Spleen (tissue), 11 donors: ENCODE measurements at regions not wholly inside any gene's neighbourhood (a gene's known extent, or its start where the extent isn't known, plus 50 kb on each side); places are given as distances from the start of the nearest gene placed in this dataset.
"Not testable (repeated sequence)": the region's sequence is repeated elsewhere in the genome, so short reads cannot be mapped to it uniquely, and the experiment has no call there.

Source experiments
- DNase-seq: peaks from one replicate; pipeline ENCODE4 v3.0.0-alpha.2; 2020
- H3K27ac ChIP-seq, 8 donors: fragments of 200-600 bp; sonication (generic) in 7 of 8; 1 replicate in 4 of 8; 2 replicates in 4 of 8; pipeline versions ENCODE4 v1.5.0 to v1.8.0; 2016 to 2021; ENCODE audit warnings: inconsistent platforms in 4 of 8, mild to moderate bottlenecking in 4 of 8, moderate library complexity in 1 of 8
- H3K27me3 ChIP-seq, 7 donors: fragments of 200-600 bp; sonication (generic) in 6 of 7; replicated peaks in 1 of 7; 1 replicate in 4 of 7; 2 replicates in 3 of 7; pipeline versions ENCODE4 v1.5.0 to v1.8.0; 2016 to 2021; ENCODE audit warnings: inconsistent platforms in 3 of 7, mild to moderate bottlenecking in 1 of 7
- H3K36me3 ChIP-seq, 6 donors: fragments of 200-600 bp; sonication (generic) in 5 of 6; 1 replicate in 4 of 6; 2 replicates in 2 of 6; pipeline versions ENCODE4 v1.5.0 to v1.8.0; 2016 to 2021; ENCODE audit warnings: inconsistent platforms in 2 of 6
- H3K4me1 ChIP-seq, 6 donors: fragments of 200-600 bp; sonication (generic) in 5 of 6; 1 replicate in 3 of 6; 2 replicates in 3 of 6; pipeline versions ENCODE4 v1.5.0 to v1.8.0; 2016 to 2021; ENCODE audit warnings: inconsistent platforms in 3 of 6
- H3K4me3 ChIP-seq, 8 donors: fragments of 200-600 bp; sonication (generic) in 7 of 8; 1 replicate in 4 of 8; 2 replicates in 4 of 8; pipeline versions ENCODE4 v1.5.0 to v1.8.0; 2016 to 2021; ENCODE audit warnings: inconsistent platforms in 4 of 8, mild to moderate bottlenecking in 4 of 8, moderate library complexity in 2 of 8
- H3K9me3 ChIP-seq, 8 donors: fragments of 200-600 bp; sonication (generic) in 7 of 8; 1 replicate in 4 of 8; 2 replicates in 4 of 8; pipeline versions ENCODE4 v1.5.0 to v1.8.0; 2016 to 2021; ENCODE audit warnings: inconsistent platforms in 4 of 8
- CTCF ChIP-seq, 11 experiments: fragments of 200-600 bp in 7 of 11; fragments of 450-650 bp in 4 of 11; sonication (generic) in 4 of 11; IDR thresholded peaks in 8 of 11; conservative IDR thresholded peaks in 3 of 11; 1 replicate in 7 of 11; 2 replicates in 4 of 11; pipeline versions ENCODE4 v1.4.0 to v1.8.0; 2016 to 2021; ENCODE audit warnings: antibody characterized with exemption in 11 of 11, inconsistent platforms in 4 of 11, mild to moderate bottlenecking in 1 of 11
- POLR2A ChIP-seq, 3 donors: fragments of 450-650 bp; IDR thresholded peaks; one replicate each; pipeline ENCODE4 v1.5.1; 2017; ENCODE audit warnings: antibody characterized with exemption in 3 of 3, mild to moderate bottlenecking in 1 of 3
- POLR2AphosphoS5 ChIP-seq, 3 donors: sonication (generic); formaldehyde crosslinking; IDR thresholded peaks; one replicate each; pipeline ENCODE4 v1.5.1; 2017; ENCODE audit warnings: antibody characterized with exemption in 3 of 3
- WGBS, 5 donors: extraction: QIAGEN DNeasy Blood & Tissue Kit in 3 of 5; methylation state at CpG; one replicate each; pipeline versions ENCODE4 v1.1.5 to v1.1.7; 2013 to 2018; 5-methylcytosine and 5-hydroxymethylcytosine counted together
- intact Hi-C: fragments of 100-400 bp; cut with DNase I; formaldehyde crosslinking; loops from one replicate; pipeline ENCODE4 v1.15.0; 2023; ENCODE audit warnings: low total_unique reads
- donor health status: healthy with polysubstance abuse.
- donor health status: DM: no; HTN: no; CAD: no; lungs with moderate emphysema.
- donor health status: DM: no; HTN: no; CAD: no.
- donor health status: Bipolar disorder and iron deficiency.
- donor health status: healthy.
- donor health status: DM: no; HTN: no; CAD: no.
- donor health status: DM: yes; HTN: yes; CAD: no.

GRCh38 chr14:106170163-106170658 is 643.8 kb downstream of the TMEM121 start:
- TF ChIP-seq CTCF (IDR thresholded peaks at IDR 0.05 in 8 of 11, conservative IDR thresholded peaks at IDR 0.05 in 3 of 11) = peak in 6 of 11 experiments; percentile 14 to 62 (median 40)
- H3K27ac ChIP-seq, intact Hi-C loops, H3K4me3 ChIP-seq, DNase-seq, H3K9me3 ChIP-seq, H3K36me3 ChIP-seq: not testable (repeated sequence)
- Histone ChIP-seq H3K27me3 (peaks cover 0 to 18% (median 0%) of the 10 kb centered on the region in 7 donors), H3K4me1 (peaks cover 0 to 19% (median 0%) of the 10 kb centered on the region in 6 donors)
- 52 to 70% (median 61%) methylated on average over 6 to 13 of the region's 13 CpGs for WGBS, 5 donors

DNA sequence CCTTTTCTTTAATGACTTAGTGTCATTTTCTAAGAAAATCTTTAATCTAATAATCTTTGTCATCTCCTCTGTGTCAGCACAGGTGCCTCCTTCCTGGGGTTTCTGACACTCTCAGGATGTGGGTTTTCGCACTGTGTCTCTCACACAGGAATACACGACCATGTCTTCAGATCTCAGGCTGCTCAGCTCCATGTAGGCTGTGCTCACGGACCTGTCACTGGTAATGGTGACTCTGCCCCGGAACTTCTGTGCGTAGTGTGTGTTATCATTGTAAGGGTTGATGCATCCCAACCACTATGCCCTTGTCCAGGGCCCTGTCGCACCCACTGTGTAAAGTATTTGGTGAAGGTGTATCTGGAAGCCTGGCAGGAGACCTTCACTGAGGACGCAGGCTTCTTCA is 647.8 kb downstream of the TMEM121 start:
- intact Hi-C loops = no loop called here
- peak; percentile 62 for DNase-seq
- Histone ChIP-seq H3K27ac (peak overlapping the region in 3 of 8 donors; percentile 43 to 70 (median 60)), H3K4me1 (peaks cover 0 to 25% (median 3%) of the 10 kb centered on the region in 6 donors), H3K27me3 (peaks cover 0 to under 1% (median 0%) of the 10 kb centered on the region in 7 donors), H3K9me3 (no peaks in the 10 kb centered on the region), H3K36me3 (no peaks in the 10 kb centered on the region), H3K4me3 (no peak overlapping the region)
- WGBS, 5 donors = 32 to 52% (median 41%) methylated on average over 6 to 7 of the region's 7 CpGs
- no peak for TF ChIP-seq CTCF (IDR thresholded peaks at IDR 0.05 in 8 of 11, conservative IDR thresholded peaks at IDR 0.05 in 3 of 11)
- peak in 1 of 3 donors; percentile 30 for TF ChIP-seq POLR2AphosphoS5 (IDR thresholded peaks at IDR 0.05)
- TF ChIP-seq POLR2A (IDR thresholded peaks at IDR 0.05) = no peak

DNA sequence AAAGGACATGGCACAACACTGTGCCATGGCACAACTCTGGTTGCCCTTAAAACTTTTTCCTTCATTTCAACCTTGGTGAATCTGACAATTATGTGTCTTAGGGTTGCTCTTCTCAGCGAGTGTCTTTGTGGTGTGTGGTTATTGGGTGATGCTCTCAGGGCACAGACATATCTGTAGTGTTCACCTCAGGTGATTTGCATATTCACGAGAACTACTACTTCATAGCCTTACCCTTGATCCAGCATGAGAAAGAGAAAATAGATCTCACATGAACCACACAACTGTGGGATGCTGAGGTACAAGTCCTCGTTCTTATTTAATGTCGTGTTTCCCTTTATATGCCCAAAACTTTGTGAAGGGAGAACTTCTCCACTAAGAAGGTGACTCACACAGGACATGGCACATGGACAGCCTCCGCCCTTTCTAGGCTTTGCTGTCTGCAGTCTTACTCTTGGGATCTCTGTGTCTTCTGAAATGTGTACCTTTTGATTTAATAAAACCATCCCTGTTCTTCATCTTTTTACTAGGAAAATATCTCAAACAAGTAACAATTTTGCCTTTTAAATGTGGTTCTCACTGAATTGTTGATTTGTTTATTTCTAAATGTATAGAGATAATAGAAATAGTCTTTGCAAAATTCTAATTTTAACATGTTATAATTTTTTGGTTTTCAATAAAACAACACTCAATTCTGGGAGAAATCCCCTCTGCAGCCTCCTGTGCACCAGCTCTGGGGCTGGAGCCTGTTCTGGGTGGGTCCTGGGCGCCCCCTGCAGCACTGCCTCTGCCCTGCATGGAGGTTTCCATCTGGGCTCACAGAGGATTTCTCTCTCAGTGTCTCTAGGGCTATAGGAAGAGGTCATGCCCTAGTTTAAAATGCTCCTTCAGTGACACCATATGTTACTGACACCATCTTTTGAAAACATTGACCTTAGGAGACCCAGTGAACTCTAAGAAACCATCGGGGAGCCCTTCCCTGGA is 651.2 kb downstream of the TMEM121 start:
- H3K4me1 ChIP-seq = peaks cover 0 to 25% (median 3%) of the 10 kb centered on the region in 6 donors
- H3K9me3 ChIP-seq, intact Hi-C loops, DNase-seq, H3K4me3 ChIP-seq, H3K27me3 ChIP-seq, H3K36me3 ChIP-seq, H3K27ac ChIP-seq: not testable (repeated sequence)
- 43 to 55% (median 48%) methylated on average over 7 of the region's 7 CpGs for WGBS, 5 donors
- TF ChIP-seq CTCF (IDR thresholded peaks at IDR 0.05 in 8 of 11, conservative IDR thresholded peaks at IDR 0.05 in 3 of 11) = peak in 3 of 11 experiments; percentile 9 to 35 (median 19)

DNA sequence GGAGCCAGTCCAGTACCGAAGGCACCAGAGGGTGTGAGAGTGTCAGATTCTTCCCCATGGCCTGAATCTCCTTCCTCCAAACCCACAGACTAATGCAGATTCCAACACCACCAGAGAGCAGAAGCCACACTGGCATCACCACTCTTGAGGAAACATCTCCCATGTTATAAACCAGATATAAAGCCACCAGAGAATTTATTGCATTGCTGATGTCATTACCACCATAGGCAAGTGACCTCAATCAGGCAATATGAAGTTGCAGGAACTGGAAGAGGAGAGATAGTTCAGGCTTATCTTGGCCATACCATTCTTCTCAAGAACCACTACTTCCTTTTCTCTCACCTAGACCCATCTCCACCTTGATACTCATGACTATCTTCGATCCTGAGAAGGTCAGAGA is 653.4 kb downstream of the TMEM121 start:
- WGBS, 5 donors = 54 to 67% (median 56%) methylated on average over 2 of the region's 2 CpGs
- no peak overlapping the region for H3K4me3 ChIP-seq

More for the DNA sequence above, 653.4 kb downstream of the TMEM121 start:
- no peak for DNase-seq
- Histone ChIP-seq H3K27me3 (peaks cover 0 to 4% (median 0%) of the 10 kb centered on the region in 7 donors), H3K4me1 (peaks cover 0 to 19% (median 5%) of the 10 kb centered on the region in 6 donors), H3K36me3 (no peaks in the 10 kb centered on the region), H3K9me3 (no peaks in the 10 kb centered on the region), H3K27ac (no peak overlapping the region)
- intact Hi-C loops = no loop called here
- no peak for TF ChIP-seq POLR2AphosphoS5 (IDR thresholded peaks at IDR 0.05)
- no peak for TF ChIP-seq CTCF (IDR thresholded peaks at IDR 0.05 in 8 of 11, conservative IDR thresholded peaks at IDR 0.05 in 3 of 11)
- TF ChIP-seq POLR2A (IDR thresholded peaks at IDR 0.05) = no peak
